HK-2 (cell line): ENCODE measurements at regions not wholly inside any gene's neighbourhood (a gene's known extent, or its start where the extent isn't known, plus 50 kb on each side); places are given as distances from the start of the nearest gene placed in this dataset.
"Not testable (repeated sequence)": the region's sequence is repeated elsewhere in the genome, so short reads cannot be mapped to it uniquely, and the experiment has no call there.

Source experiments
- DNase-seq: peaks from one replicate; pipeline ENCODE4 v3.0.0-alpha.2; 2018; ENCODE audit not compliant: unreplicated experiment

GRCh38 chr21:36601362-36601761, 97.6 kb upstream of the SIM2 start:
- no peak for DNase-seq

- DNase-seq = no peak
Observed at GRCh38 chr21:36602735-36603134, 96.2 kb upstream of the SIM2 start.

- no peak for DNase-seq
Observed at GRCh38 chr21:36603221-36603620, 95.7 kb upstream of the SIM2 start.

- DNase-seq = no peak
Observed at GRCh38 chr21:36605426-36605825, 93.5 kb upstream of the SIM2 start.

GRCh38 chr21:36606287-36606982, 92.5 kb upstream of the SIM2 start:
- no peak for DNase-seq

- DNase-seq = no peak
Observed at GRCh38 chr21:36606983-36607325, 92.0 kb upstream of the SIM2 start.

- DNase-seq = no peak
Observed at GRCh38 chr21:36608041-36608896, 90.6 kb upstream of the SIM2 start.

- DNase-seq = no peak
Observed at GRCh38 chr21:36608897-36609225, 90.1 kb upstream of the SIM2 start.

GRCh38 chr21:36609654-36610053, 89.3 kb upstream of the SIM2 start:
- no peak for DNase-seq

GRCh38 chr21:36610201-36610600, 88.7 kb upstream of the SIM2 start:
- no peak for DNase-seq

GRCh38 chr21:36610935-36611334, 88.0 kb upstream of the SIM2 start:
- no peak for DNase-seq

GRCh38 chr21:36611379-36611778, 87.5 kb upstream of the SIM2 start:
- DNase-seq = no peak

- no peak for DNase-seq
Observed at GRCh38 chr21:36613059-36613458, 85.9 kb upstream of the SIM2 start.

- no peak for DNase-seq
Observed at GRCh38 chr21:36613554-36613953, 85.4 kb upstream of the SIM2 start.

GRCh38 chr21:36615274-36615964, 83.5 kb upstream of the SIM2 start:
- DNase-seq = no peak

GRCh38 chr21:36616773-36617172, 82.1 kb upstream of the SIM2 start:
- DNase-seq = not testable (repeated sequence)

- DNase-seq = not testable (repeated sequence)
Observed at GRCh38 chr21:36621794-36622193, 77.1 kb upstream of the SIM2 start.

- no peak for DNase-seq
Observed at GRCh38 chr21:36624105-36624504, 74.8 kb upstream of the SIM2 start.

- DNase-seq = no peak
Observed at GRCh38 chr21:36626791-36627190, 72.1 kb upstream of the SIM2 start.

GRCh38 chr21:36627242-36627641, 71.7 kb upstream of the SIM2 start:
- no peak for DNase-seq

- no peak for DNase-seq
Observed at GRCh38 chr21:36628106-36628505, 70.8 kb upstream of the SIM2 start.

- no peak for DNase-seq
Observed at GRCh38 chr21:36628761-36629460, 70.0 kb upstream of the SIM2 start.
